ENCODE measurements at regions not wholly inside any gene's neighbourhood (a gene's known extent, or its start where the extent isn't known, plus 50 kb on each side); places are given as distances from the start of the nearest gene placed in this dataset.
"Not testable (repeated sequence)": the region's sequence is repeated elsewhere in the genome, so short reads cannot be mapped to it uniquely, and the experiment has no call there.

DNA sequence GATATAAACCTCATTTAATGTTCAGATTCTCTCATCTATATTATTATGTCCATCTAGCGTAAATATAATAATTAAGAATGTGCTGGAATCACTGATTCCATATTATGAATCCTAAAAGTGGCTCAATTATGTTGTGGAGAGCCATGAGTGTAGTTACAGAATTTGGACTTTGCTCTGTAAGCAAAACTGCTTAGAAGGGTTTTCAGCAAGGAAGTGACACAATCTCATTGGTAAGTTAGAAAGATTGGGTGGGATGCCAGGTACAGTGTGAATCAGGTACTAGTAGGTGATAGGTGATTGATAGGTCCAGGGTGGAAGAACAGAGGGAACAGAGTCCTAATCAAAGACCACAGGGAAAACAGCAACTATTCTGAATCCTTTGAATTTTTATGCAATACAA is 74.9 kb upstream of the ABLIM1 start:
- DNase-seq: no peak

DNA sequence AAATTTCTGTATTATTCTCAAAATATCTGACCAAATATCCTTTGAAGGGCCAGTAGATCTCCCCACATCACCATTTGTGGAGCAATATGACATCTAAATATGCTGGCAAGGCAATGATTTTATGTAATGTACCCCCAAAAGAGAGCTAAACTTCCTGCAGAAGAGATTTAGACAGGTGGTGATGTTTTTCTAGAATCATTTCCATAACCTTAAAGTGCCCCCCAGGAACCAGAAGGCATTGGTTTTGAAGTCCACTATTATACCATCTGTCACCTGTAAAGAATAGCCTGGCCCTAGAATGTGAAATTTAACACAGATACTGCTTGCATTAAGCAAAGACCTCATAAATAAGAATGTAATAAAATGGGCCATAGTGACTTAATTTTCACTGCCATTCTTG is 77.9 kb upstream of the ABLIM1 start:
- DNase-seq: no peak

GRCh38 chr10:114743521-114744231 is 77.9 kb upstream of the FHIP2A start:
- DNase-seq: peak; percentile 64 to 75

DNA sequence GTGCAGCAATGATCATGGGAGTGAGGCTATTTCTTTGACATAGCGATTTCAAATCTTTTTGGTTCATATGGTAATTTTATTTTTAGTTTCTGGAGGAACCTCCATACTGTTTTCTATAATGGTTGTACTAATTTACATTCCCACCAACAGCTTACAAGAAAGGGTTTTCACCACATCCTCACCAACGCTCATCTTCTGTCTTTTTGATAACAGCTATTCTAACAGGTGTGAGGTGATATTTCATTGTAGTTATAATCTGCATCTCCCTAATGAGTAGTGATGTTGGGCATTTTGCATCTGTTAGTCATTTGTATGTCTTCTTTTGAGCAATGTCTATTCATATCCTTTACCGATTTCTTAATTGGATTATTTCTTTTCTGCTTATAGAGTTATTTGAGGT is 75.0 kb upstream of the FHIP2A start:
- DNase-seq: no peak

DNA sequence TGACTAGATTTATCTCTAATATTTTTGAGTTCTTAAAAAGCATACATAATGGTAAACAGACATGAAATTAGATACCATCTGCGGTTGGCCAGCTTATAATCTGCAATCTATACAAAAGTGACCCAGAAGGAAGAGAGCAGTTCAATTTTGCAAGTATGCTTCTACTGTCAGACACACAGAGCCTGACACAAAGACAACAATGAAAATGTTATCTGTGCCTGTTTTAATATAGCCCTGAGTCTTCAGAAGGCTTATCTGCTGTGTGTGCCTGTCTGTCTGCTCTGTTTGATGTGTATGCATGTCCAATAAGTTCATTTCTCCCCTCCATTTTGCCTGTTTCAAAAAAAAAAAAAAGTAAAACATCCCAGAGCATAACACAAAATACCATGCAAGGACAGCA is 73.3 kb upstream of the FHIP2A start:
- no peak for DNase-seq

DNA sequence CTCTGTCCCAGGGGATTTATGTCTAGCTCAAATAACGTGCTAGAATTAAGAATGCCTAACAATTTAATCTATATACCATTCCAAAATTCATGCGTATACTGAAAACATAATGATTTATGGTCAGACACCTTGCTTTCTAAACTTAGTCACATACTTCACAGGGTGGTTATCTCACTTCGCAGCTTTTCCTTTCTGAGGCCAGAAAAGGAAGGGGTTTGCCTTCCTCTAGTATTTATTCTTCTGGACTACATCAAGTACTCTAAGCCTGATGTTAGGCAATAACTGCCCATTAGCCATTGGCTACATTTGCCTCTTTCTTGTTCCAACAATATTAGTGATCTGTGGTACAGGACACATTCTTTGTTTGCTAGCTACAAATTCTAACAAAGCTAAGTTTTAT is 72.6 kb upstream of the FHIP2A start:
- no peak for DNase-seq

DNA sequence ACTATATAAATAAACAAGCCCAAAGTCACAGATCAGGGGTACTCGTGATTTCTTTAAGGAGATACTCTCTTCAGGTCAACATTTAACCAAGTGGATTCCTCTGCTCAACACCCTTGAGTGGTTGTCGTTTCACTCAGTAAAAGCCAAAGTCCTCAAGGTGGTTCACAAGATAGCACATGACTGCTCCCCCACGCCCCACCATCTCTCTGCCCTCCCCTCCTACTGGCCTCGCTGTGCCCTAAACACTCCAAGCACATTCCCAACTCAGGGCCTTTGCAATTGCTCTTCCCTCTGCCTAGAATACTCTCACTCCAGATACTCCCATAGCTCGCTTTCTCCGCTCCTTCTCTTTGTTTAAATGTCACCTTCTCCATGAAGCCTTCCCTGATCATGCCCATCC is 72.1 kb upstream of the FHIP2A start:
- DNase-seq: no peak

- DNase-seq: no peak
These were observed 69.7 kb upstream of the FHIP2A start for GRCh38 chr10:114751856-114752255.

GRCh38 chr10:114752570-114752969 is 69.0 kb upstream of the FHIP2A start:
- not testable (repeated sequence) for DNase-seq

- DNase-seq: no peak
These were observed 68.5 kb upstream of the FHIP2A start for GRCh38 chr10:114753126-114753525.

DNA sequence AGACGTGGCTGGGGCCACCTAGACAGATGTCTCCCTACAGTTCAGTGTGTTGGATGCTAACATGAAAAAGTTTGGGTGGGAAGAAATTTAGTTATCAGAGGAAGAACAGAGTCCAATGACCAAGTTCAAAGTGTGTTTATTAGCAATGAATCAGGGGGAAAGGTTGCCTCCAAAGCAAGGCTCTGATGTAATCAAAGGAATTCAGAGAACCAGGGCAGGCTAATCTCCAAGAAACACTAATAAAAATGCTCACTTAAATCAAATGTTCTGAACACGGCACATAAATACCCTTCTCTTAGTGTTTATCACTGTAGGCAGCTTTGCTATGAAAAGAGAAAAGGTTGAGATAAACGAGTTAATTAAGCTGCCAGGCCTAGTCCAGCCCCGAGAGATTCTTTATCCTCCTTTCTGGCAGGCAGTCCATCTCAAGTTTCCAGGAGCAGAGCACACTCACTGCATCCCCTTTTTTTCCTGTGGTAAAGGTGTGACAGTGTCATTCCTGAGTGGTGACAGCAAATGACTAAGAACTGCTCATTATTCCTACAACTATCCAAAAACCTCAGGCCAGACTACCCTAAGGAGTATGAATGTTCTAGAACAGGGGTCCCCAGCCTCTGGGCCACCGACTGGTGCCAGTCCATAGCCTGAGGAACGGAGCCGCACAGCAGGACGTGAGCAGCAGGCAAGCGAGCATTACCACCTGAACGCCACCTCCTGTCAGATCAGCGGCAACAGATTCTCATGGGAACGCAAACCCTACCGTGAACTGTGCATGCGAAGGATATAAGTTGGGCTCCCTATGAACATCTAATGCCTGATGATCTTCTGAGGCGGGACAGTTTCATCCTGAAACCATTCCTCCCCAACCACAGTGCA is 66.9 kb upstream of the FHIP2A start:
- DNase-seq: no peak

DNA sequence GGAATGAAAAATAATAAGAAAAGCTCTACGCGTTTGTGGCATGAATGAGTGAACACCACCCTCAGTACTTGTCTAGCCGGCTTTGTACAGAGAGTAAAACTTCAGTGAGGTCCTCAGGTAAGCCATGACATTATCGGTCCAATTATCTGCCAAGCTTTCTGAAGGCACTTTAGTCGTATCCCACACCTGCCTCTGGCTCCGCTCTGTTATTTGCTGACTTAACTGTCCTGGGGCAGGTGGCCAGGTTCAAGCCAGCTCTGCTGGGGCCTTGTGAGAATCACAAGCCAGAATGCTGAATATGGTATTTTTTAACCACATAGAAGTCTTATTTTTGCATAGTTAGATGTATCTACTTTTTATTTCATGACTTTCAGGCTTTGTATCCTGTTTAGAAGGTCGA is 66.0 kb upstream of the FHIP2A start:
- no peak for DNase-seq

GRCh38 chr10:114758331-114758730 is 63.2 kb upstream of the FHIP2A start:
- no peak for DNase-seq

DNA sequence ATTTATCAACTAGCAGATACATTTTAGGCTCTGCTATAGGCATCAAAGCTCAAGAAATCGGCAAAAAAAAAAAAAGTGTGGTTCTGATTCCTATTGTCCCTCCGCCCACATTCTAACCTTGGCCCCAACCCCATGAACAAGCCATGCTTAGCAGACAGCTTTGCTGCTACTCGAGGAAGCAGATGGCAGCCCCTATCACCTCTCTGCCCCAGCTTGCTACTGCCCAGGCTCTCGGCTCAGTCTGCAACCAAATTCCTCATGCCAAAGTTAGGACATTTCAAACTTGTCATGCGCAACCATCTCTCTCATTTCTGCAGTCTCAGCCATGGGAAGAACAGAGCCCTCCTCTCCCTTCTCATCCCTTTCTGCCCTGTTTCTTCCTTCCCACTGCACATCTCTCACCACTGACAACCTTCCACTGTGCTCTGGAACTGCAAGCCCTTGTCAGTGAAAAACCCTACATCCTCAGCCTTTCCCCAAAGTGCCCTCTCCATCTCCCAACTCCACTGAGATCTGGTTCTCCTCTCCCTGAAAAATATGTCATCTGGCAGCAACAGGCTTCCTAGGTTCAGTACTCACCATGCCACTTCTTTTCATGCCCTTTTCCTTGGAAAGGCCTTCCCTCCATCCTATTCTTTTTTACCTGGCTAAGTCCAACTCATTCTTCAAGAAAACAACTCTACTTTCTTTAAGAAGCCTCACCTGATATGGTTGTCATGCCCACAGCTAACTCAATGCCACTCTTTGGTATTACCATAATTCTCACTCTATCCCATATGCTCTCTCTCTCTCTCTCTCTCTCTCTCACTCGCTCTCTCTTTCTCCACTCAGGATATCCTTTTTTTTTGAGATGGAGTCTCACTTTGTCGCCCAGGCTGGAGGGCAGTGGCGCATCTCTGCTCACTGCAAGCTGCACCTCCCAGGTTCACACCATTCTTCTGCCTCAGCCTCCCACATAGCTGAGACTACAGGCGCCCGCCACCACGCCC is 60.1 kb upstream of the FHIP2A start:
- no peak for DNase-seq

DNA sequence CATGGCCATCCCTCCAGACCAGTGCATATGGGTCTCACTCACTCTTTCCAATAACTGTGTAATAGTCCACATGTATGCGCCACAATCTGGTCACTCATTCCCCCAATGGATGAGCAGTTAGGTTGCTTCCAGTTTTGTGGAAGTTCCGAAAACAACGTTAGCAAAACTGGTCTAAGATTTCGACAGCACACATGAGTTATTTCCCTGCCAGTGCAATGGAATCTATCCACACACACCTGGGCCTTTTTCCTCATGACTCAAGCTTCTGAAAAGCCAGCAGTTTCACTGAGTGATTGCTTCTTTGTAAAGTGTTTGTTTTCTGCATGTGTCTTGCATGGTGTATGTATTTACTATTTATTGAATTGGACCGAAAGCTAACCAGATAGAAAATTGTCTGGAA is 58.8 kb upstream of the FHIP2A start:
- no peak for DNase-seq

GRCh38 chr10:114764656-114765055 is 56.9 kb upstream of the FHIP2A start:
- DNase-seq: no peak

DNA sequence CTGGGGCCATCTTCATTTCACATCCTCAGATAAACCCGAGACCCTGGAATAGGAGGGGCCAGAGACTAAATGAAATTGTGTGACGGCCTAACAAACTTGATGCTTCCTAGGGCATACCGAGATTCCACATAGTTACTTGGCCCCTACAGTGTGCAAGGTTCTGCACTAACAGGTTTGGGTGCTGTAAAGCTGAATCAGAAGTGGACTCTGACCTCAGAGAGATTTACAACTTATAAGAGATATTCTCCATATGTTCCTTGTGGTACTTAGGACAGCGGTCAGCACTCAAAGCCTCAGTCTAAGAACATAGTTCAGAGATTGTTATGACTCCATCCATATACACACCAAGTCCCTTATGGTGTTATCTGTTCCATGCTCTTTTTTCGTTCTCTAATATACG is 55.1 kb upstream of the FHIP2A start:
- DNase-seq: no peak

DNA sequence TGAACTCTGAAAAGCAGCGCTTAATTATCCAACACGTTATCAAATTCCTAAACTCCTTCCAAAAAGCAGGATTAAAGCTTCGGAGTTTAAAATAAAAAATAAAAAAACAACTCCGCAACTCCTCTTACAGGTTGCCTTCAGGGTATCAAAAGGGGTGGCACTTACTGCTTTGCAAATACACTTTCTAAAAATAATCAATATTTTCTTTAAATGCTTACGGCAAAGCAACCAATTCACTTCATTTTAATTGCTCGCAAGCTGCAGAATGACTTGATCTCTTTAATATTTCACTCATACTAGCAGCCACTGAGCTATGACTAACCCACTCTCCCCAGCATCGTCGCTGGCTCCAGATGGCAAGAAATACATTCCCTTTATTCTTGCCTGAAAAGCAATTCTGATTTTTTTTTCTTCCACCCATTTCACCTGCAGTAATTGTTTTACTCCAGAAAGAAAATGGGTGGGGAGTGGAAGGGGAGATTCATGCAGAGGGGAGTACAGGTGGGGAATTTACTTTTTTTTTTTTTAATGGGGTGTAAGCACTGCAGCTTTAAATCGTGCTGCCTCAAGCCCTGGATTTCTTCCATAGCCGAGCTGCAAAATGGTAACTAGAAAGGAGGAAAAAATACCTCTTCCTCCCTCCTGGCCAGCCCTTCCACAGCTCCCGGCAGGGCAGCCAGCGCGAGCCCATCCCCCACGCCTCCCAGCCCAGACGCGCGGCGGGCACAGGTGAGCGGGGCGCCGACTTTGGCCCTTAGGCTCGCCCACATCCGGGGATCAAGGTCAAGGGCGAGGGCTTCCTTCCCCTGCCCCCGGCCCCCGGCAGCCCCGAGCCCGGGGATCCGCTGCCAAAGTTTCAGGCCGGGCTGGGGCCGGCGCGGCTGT is 54.2 kb upstream of the FHIP2A start:
- DNase-seq: no peak

DNA sequence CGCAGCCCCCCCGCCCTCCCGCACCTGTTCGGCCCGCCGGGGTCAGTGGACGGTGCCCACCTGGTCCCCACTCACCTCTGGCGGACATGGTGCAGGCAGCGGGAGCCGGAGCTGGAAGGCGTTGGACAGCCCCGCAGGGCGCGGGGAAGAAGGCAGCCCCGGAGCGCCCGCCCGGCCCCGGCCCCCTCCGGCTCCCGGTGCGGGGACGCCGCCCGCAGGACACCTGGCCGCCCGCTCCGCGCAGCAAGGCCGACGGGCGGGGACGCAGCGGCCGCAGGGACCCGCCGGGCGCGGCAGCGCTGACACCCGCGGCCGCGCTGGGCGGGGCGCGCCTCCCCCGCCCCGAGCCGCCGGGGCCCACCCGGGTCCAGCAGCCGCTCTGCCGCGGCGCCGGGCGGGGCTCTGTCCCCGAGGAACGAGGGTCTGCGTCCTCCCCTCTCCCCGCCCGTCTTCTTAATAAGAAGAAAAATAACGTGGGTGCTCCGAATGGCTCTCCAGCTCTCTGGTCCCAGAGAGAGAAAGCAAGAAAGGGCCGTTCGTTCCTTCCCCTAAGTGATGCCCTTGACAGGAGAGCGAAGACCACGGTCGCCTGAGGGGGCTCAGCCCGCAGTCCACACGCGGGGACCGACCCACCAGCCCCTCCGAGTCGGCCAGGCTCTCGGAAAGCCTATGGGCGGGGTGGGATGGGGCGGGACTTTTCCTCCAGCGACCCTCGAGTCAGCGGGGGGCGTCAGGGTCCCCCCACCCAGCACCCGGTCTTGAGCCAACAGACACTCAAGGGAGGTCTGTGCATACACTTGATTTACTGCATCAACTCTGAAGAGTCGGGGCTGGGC is 53.4 kb upstream of the FHIP2A start:
- no peak for DNase-seq

DNA sequence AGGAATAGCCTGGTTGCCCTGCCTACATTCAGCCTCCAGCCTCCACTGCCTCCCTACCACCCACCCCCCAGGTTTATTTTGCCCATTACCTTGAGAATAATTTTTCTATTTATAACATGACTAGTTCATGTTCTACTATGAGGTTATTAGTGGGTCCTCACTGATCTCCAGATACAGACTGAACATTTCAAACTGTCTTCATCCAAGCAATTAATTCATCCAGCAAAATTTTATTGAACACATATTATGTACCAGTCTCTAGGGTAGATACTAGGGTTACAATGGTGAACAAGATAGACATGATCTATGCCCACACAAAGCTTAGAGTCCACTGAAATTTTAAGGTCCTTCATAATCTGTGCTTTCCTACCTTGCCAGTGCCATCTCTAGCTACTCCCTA is 51.6 kb upstream of the FHIP2A start:
- no peak for DNase-seq

DNA sequence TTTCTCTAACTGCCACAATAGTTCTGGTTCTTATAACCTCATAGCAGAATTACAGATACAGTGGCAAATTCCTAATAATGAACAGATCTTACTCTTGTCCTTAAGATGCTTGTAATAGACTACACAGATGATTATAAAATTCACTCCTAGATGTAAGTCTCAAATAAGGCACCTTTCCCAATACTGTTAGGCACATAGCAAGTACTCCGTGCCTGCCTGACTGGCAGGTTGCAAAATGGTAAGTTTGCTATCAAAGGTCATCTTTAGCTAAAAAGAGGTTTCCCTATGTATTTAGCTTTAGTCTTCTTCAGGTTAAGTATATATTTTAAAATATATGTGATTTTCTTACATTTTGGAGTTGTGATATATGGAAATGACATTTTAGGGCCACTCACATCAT is 50.4 kb upstream of the FHIP2A start:
- DNase-seq: no peak
